Colonic mucosa (tissue), 4 donors: ENCODE measurements at regions not wholly inside any gene's neighbourhood (a gene's known extent, or its start where the extent isn't known, plus 50 kb on each side); places are given as distances from the start of the nearest gene placed in this dataset.
"Not testable (repeated sequence)": the region's sequence is repeated elsewhere in the genome, so short reads cannot be mapped to it uniquely, and the experiment has no call there.

Source experiments
- DNase-seq: peaks from one replicate; pipeline ENCODE4 v3.0.0-alpha.2; 2020
- H3K27ac ChIP-seq: fragments of 200-600 bp; one replicate; pipeline ENCODE4 v1.8.0; 2021
- H3K27me3 ChIP-seq: fragments of 200-600 bp; one replicate; pipeline ENCODE4 v1.8.0; 2021
- H3K36me3 ChIP-seq: fragments of 200-600 bp; one replicate; pipeline ENCODE4 v1.8.0; 2021
- H3K4me1 ChIP-seq: fragments of 200-600 bp; one replicate; pipeline ENCODE4 v1.8.0; 2021; ENCODE audit warnings: mild to moderate bottlenecking
- H3K4me3 ChIP-seq: fragments of 200-600 bp; one replicate; pipeline ENCODE4 v1.8.0; 2021
- H3K9ac ChIP-seq, 2 donors: one replicate each; pipeline ENCODE4 v1.7.0; 2013; ENCODE audit warnings: control low read depth in 2 of 2, low read depth in 2 of 2, low read length in 2 of 2
- H3K9me3 ChIP-seq: fragments of 200-600 bp; one replicate; pipeline ENCODE4 v1.8.0; 2021
- CTCF ChIP-seq: fragments of 200-600 bp; IDR thresholded peaks from one replicate; pipeline ENCODE4 v1.8.0; 2022; ENCODE audit warnings: antibody characterized with exemption, mild to moderate bottlenecking
- intact Hi-C: fragments of 100-400 bp; cut with DNase I; formaldehyde crosslinking; loops from one replicate; pipeline ENCODE4 v1.14.1; 2022
- donor health status: healthy.
- donor health status: DM: no; HTN: no; CAD: no.
- donor health status: DM: no; HTN: no; CAD: no.

GRCh38 chr12:115868624-115869023, 408.9 kb downstream of the MED13L start:
- Histone ChIP-seq H3K36me3 (no peaks in the 10 kb centered on the region), H3K4me1 (no peaks in the 10 kb centered on the region), H3K27ac (no peak overlapping the region), H3K9ac (no peak overlapping the region), H3K27me3 (no peaks in the 10 kb centered on the region), H3K9me3 (no peaks in the 10 kb centered on the region), H3K4me3 (no peak overlapping the region)
- no peak for DNase-seq
- TF ChIP-seq CTCF: no peak
- intact Hi-C loops: loop anchor here (5.0 kb wide), 1 partner anchor 49 kb away; no protein-coding TSS in a partner anchor

- Histone ChIP-seq H3K9me3 (no peaks in the 10 kb centered on the region), H3K4me3 (no peak overlapping the region), H3K36me3 (no peaks in the 10 kb centered on the region), H3K27me3 (no peaks in the 10 kb centered on the region), H3K27ac (no peak overlapping the region), H3K9ac (no peak overlapping the region), H3K4me1 (no peaks in the 10 kb centered on the region)
- intact Hi-C loops: loop anchor here (5.0 kb wide), 1 partner anchor 49 kb away; no protein-coding TSS in a partner anchor
- TF ChIP-seq CTCF: no peak
- no peak for DNase-seq
Observed at GRCh38 chr12:115867854-115868253, 409.6 kb downstream of the MED13L start.

GRCh38 chr12:115866909-115867525, 410.5 kb downstream of the MED13L start:
- no peaks in the 10 kb centered on the region for H3K36me3 ChIP-seq
- no peak for TF ChIP-seq CTCF
- H3K27me3 ChIP-seq: no peaks in the 10 kb centered on the region
- no peak overlapping the region for H3K9ac ChIP-seq
- H3K4me1 ChIP-seq: no peaks in the 10 kb centered on the region
- no peak overlapping the region for H3K27ac ChIP-seq
- intact Hi-C loops: loop anchor here (5.0 kb wide), 1 partner anchor 50 kb away; no protein-coding TSS in a partner anchor
- H3K4me3 ChIP-seq: no peak overlapping the region
- peak; percentile 36 for DNase-seq
- no peaks in the 10 kb centered on the region for H3K9me3 ChIP-seq

- intact Hi-C loops: loop anchor here (5.0 kb wide), 1 partner anchor 51 kb away; no protein-coding TSS in a partner anchor
- not testable (repeated sequence) for H3K27ac ChIP-seq, H3K4me3 ChIP-seq, H3K27me3 ChIP-seq, H3K9me3 ChIP-seq, DNase-seq, H3K9ac ChIP-seq, H3K36me3 ChIP-seq, H3K4me1 ChIP-seq
Observed at GRCh38 chr12:115866281-115866680, 411.2 kb downstream of the MED13L start.

GRCh38 chr12:115864396-115864795, 413.1 kb downstream of the MED13L start:
- no peak overlapping the region for H3K9ac ChIP-seq

More at GRCh38 chr12:115864396-115864795, 413.1 kb downstream of the MED13L start:
- Histone ChIP-seq H3K27ac (no peak overlapping the region), H3K4me3 (no peak overlapping the region), H3K36me3 (no peaks in the 10 kb centered on the region), H3K9me3 (no peaks in the 10 kb centered on the region), H3K4me1 (no peaks in the 10 kb centered on the region), H3K27me3 (no peaks in the 10 kb centered on the region)
- intact Hi-C loops: no loop called here
- DNase-seq: no peak
- TF ChIP-seq CTCF: no peak
